Cardiac muscle cell (in vitro differentiated cells and primary cell): ENCODE measurements at regions not wholly inside any gene's neighbourhood (a gene's known extent, or its start where the extent isn't known, plus 50 kb on each side); places are given as distances from the start of the nearest gene placed in this dataset.
A peak's percentile ranks its signal among the peaks of the same experiment; 100 is the strongest.

Experiments
- DNase-seq, 2 donors: peaks; one replicate each; pipeline versions ENCODE4 v3.0.0 to v3.0.0-alpha.2; 2010 to 2017; ENCODE audit warnings: low read depth in 1 of 2, low spot score in 1 of 2
- H3K27ac ChIP-seq: fragments of 200-600 bp; sonication (generic); 2 replicates; pipeline ENCODE4 v1.5.1; 2016
- H3K27me3 ChIP-seq: fragments of 200-600 bp; sonication (generic); 2 replicates; pipeline ENCODE4 v1.6.0; 2016; ENCODE audit warnings: control low read depth
- H3K36me3 ChIP-seq: fragments of 200-600 bp; sonication (generic); 2 replicates; pipeline ENCODE4 v1.5.1; 2016; ENCODE audit warnings: control low read depth
- H3K4me1 ChIP-seq: fragments of 200-600 bp; sonication (generic); 2 replicates; pipeline ENCODE4 v1.8.1; 2017; ENCODE audit warnings: low read depth, mild to moderate bottlenecking, mixed run types
- H3K4me3 ChIP-seq: fragments of 200-600 bp; sonication (generic); 2 replicates; pipeline ENCODE4 v1.5.1; 2016; ENCODE audit warnings: mild to moderate bottlenecking
- H3K9me3 ChIP-seq: fragments of 200-600 bp; sonication (generic); 2 replicates; pipeline ENCODE4 v1.5.1; 2017; ENCODE audit warnings: low read depth, mild to moderate bottlenecking, control low read depth
- TF ChIP-seq, protein P1 (sequence below): IDR thresholded peaks from 2 replicates; pipeline ENCODE4 v1.5.1; 2012; ENCODE audit warnings: low read depth, mild to moderate bottlenecking, low read length

DNA sequence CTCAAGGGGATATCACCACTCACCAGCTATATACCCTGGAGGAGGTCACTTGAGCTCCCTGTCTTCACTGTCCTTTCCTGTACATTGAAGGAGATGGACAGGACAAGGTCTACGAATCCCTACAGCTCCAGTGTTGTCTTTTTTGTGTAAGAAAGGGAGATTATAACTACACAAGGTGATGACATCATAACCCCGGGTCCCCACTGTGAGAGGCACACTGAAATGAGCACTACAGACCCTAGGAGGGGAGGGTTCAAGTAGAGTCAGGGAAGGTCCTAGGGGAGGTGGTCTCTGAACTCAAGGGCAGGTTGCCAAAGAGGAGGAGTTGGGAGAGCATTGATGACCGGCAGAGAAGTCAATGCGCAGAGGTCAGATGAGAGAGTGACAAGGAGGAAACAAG lies 108.3 kb upstream of the SLC14A2 start:
- Histone ChIP-seq H3K4me1 (peaks cover 8% of the 10 kb centered on the region), H3K27ac (no peak overlapping the region), H3K36me3 (no peaks in the 10 kb centered on the region), H3K4me3 (no peak overlapping the region), H3K9me3 (no peaks in the 10 kb centered on the region), H3K27me3 (no peaks in the 10 kb centered on the region)
- TF ChIP-seq, protein P1, sequence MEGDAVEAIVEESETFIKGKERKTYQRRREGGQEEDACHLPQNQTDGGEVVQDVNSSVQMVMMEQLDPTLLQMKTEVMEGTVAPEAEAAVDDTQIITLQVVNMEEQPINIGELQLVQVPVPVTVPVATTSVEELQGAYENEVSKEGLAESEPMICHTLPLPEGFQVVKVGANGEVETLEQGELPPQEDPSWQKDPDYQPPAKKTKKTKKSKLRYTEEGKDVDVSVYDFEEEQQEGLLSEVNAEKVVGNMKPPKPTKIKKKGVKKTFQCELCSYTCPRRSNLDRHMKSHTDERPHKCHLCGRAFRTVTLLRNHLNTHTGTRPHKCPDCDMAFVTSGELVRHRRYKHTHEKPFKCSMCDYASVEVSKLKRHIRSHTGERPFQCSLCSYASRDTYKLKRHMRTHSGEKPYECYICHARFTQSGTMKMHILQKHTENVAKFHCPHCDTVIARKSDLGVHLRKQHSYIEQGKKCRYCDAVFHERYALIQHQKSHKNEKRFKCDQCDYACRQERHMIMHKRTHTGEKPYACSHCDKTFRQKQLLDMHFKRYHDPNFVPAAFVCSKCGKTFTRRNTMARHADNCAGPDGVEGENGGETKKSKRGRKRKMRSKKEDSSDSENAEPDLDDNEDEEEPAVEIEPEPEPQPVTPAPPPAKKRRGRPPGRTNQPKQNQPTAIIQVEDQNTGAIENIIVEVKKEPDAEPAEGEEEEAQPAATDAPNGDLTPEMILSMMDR: no peak
- DNase-seq: no peak

DNA sequence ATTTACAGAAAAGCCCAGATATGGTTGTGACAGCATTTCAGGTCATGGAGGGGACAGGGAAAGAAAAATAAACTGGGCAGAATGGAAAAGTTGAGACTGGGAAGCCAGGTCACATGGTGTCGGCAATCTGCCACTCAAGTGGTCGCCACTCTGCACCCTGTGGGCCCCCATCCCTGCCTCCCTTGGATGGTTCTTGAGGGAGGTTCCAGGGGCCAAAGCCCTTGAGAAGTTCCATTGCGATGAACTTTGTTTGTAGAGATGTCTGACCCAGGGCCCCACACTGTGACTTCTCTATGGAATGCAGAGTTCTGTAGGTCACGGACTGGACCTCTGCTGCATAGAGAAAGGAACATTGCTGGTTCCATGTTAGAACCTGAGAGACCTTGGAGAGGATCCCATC lies 105.7 kb upstream of the SLC14A2 start:
- Histone ChIP-seq H3K4me3 (no peak overlapping the region), H3K27ac (no peak overlapping the region), H3K36me3 (no peaks in the 10 kb centered on the region), H3K4me1 (peaks cover 8% of the 10 kb centered on the region), H3K9me3 (no peaks in the 10 kb centered on the region), H3K27me3 (no peaks in the 10 kb centered on the region)
- DNase-seq: no peak
- TF ChIP-seq, protein P1: no peak

GRCh38 chr18:45510656-45511055 lies 104.6 kb upstream of the SLC14A2 start:
- TF ChIP-seq, protein P1: no peak
- H3K27ac ChIP-seq: no peak overlapping the region
- no peaks in the 10 kb centered on the region for H3K27me3 ChIP-seq
- H3K9me3 ChIP-seq: no peaks in the 10 kb centered on the region
- H3K4me1 ChIP-seq: peaks cover 8% of the 10 kb centered on the region
- no peaks in the 10 kb centered on the region for H3K36me3 ChIP-seq
- H3K4me3 ChIP-seq: no peak overlapping the region
- DNase-seq: peak in 1 of 2 donors; percentile 30

- TF ChIP-seq, protein P1: no peak
- Histone ChIP-seq H3K4me3 (no peak overlapping the region), H3K9me3 (no peaks in the 10 kb centered on the region), H3K36me3 (no peaks in the 10 kb centered on the region), H3K4me1 (peaks cover 8% of the 10 kb centered on the region), H3K27me3 (no peaks in the 10 kb centered on the region), H3K27ac (no peak overlapping the region)
- no peak for DNase-seq
These were observed 102.8 kb upstream of the SLC14A2 start for GRCh38 chr18:45512363-45512953.

DNA sequence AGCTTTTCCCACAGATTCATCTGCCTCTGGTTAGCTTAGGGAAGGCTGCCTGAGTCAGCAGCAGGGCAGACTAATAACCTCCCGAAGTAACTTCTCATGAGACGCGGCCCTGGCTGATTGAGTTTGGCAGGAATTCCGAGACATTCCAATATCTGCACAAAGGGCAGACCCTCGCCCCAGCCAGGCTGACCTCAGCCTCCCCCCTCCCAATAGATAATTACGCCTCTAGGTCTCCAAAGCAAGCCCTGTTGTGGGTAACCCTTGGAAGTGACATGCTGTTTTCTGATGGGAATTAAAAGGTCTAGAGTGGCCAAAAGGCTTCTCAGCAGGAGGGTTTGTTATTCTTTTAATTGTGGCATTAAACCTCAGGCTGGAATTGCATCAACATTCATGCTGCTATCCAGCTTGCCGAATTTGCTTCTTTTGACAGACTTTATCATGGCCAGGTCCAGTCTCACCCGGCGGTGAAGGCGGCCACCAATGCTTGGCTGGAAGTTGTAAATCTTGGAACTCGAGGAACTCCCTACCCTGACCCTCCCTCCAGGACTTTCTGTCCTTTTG lies 98.0 kb upstream of the SLC14A2 start:
- no peak overlapping the region for H3K27ac ChIP-seq
- H3K4me1 ChIP-seq: no peaks in the 10 kb centered on the region
- no peak overlapping the region for H3K4me3 ChIP-seq
- peak in 1 of 2 donors; percentile 33 for DNase-seq
- no peaks in the 10 kb centered on the region for H3K27me3 ChIP-seq
- H3K36me3 ChIP-seq: no peaks in the 10 kb centered on the region
- no peaks in the 10 kb centered on the region for H3K9me3 ChIP-seq
- TF ChIP-seq, protein P1: no peak
